Activated T-helper 1 cell treated with anti-CD3 and anti-CD28 coated beads, Interleukin-12 subunit alpha, Interleukin-12 subunit beta, Interleukin-2, Interleukin-4 antibody, amounts not matched to agents 30 ng/mL and 10 ng/mL and 1 ng/mL, durations not matched to agents 14 hours and 24 hours and 36 hours (primary cell): ENCODE measurements at regions not wholly inside any gene's neighbourhood (a gene's known extent, or its start where the extent isn't known, plus 50 kb on each side); places are given as distances from the start of the nearest gene placed in this dataset.

Experiments
- DNase-seq: peaks from one replicate; pipeline ENCODE4 v3.0.0; 2021; ENCODE audit warnings: low spot score
- H3K27ac Mint-ChIP-seq: one replicate; pipeline ENCODE4 v1.8.0; 2021; ENCODE audit warnings: mild to moderate bottlenecking, mixed read lengths
- H3K27me3 Mint-ChIP-seq: one replicate; pipeline ENCODE4 v1.8.0; 2022; ENCODE audit warnings: mild to moderate bottlenecking, moderate library complexity, mixed read lengths; ENCODE audit not compliant: insufficient read depth
- H3K36me3 Mint-ChIP-seq: one replicate; pipeline ENCODE4 v1.8.0; 2021; ENCODE audit warnings: low read depth, mixed read lengths
- H3K4me1 Mint-ChIP-seq: one replicate; pipeline ENCODE4 v1.8.0; 2021; ENCODE audit warnings: low read depth, mixed read lengths
- H3K4me3 Mint-ChIP-seq: one replicate; pipeline ENCODE4 v1.8.0; 2021; ENCODE audit warnings: mild to moderate bottlenecking, moderate library complexity, mixed read lengths
- H3K9me3 Mint-ChIP-seq: one replicate; pipeline ENCODE4 v1.8.0; 2021; ENCODE audit warnings: mixed read lengths
- intact Hi-C: fragments of 100-400 bp; cut with micrococcal nuclease; formaldehyde crosslinking; loops from one replicate; pipeline ENCODE4 v1.15.1; 2024

DNA sequence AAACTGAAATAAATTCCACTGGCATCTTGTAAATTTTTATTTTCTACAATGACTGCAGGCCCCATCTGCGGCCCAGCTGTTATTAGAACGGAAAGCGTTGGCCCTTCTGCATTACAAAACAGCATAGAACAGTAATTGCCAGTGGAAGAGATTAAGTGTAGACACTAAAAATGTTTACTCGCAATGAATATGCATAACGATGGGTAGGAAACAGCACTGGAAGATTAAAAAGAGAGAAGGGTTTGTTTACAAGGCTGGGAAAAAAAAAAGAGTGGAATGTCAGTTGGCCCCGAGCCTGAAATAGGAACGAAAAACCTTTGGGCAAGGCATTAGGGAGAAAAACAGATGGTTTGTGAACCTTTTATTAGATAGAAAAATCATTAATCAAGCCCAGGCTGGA, 275.9 kb upstream of the TCF4 start:
- DNase-seq = no peak
- Mint-ChIP-seq H3K36me3 (no peaks in the 10 kb centered on the region), H3K27me3 (no peaks in the 10 kb centered on the region), H3K27ac (no peak overlapping the region), H3K9me3 (no peaks in the 10 kb centered on the region), H3K4me3 (no peak overlapping the region), H3K4me1 (no peaks in the 10 kb centered on the region)
- intact Hi-C loops = no loop called here

DNA sequence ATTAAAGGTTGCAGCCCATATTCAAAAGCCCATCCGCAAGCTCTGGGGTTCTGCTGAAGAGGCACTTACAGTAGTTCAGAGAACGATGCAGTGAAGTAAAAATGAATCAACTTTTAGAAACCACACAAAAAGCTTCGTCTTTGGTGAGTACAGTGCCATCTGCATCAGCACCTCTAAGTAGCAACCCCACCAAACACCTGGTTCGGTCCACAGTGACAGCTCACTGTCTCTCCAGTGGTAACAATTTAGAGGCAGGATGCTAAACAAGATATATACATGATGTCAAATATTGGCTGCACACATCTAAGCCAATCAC, 275.4 kb upstream of the TCF4 start:
- Mint-ChIP-seq H3K9me3 (no peaks in the 10 kb centered on the region), H3K4me3 (no peak overlapping the region), H3K27me3 (no peaks in the 10 kb centered on the region), H3K4me1 (no peaks in the 10 kb centered on the region), H3K36me3 (no peaks in the 10 kb centered on the region), H3K27ac (no peak overlapping the region)
- intact Hi-C loops = no loop called here
- DNase-seq = no peak

GRCh38 chr18:55862693-55863390, 274.9 kb upstream of the TCF4 start:
- no peaks in the 10 kb centered on the region for H3K4me1 Mint-ChIP-seq
- intact Hi-C loops = no loop called here
- no peaks in the 10 kb centered on the region for H3K9me3 Mint-ChIP-seq
- H3K27ac Mint-ChIP-seq = no peak overlapping the region
- no peaks in the 10 kb centered on the region for H3K36me3 Mint-ChIP-seq
- DNase-seq = no peak
- no peaks in the 10 kb centered on the region for H3K27me3 Mint-ChIP-seq
- H3K4me3 Mint-ChIP-seq = no peak overlapping the region

GRCh38 chr18:55861266-55861665, 273.3 kb upstream of the TCF4 start:
- Mint-ChIP-seq H3K27ac (no peak overlapping the region), H3K4me1 (no peaks in the 10 kb centered on the region), H3K4me3 (no peak overlapping the region), H3K9me3 (no peaks in the 10 kb centered on the region), H3K27me3 (no peaks in the 10 kb centered on the region), H3K36me3 (no peaks in the 10 kb centered on the region)
- intact Hi-C loops = no loop called here
- DNase-seq = no peak

- no peaks in the 10 kb centered on the region for H3K36me3 Mint-ChIP-seq
- H3K4me3 Mint-ChIP-seq = no peak overlapping the region
- intact Hi-C loops = no loop called here
Observed at GRCh38 chr18:55858661-55859515, 270.9 kb upstream of the TCF4 start.

GRCh38 chr18:55857956-55858355, 270.0 kb upstream of the TCF4 start:
- no peak for DNase-seq
- no peak overlapping the region for H3K4me3 Mint-ChIP-seq
- H3K4me1 Mint-ChIP-seq = no peaks in the 10 kb centered on the region
- intact Hi-C loops = no loop called here
- H3K27ac Mint-ChIP-seq = no peak overlapping the region
- H3K36me3 Mint-ChIP-seq = no peaks in the 10 kb centered on the region
- no peaks in the 10 kb centered on the region for H3K9me3 Mint-ChIP-seq
- H3K27me3 Mint-ChIP-seq = no peaks in the 10 kb centered on the region

More at GRCh38 chr18:55858661-55859515, 270.9 kb upstream of the TCF4 start:
- no peak for DNase-seq
- Mint-ChIP-seq H3K4me1 (no peaks in the 10 kb centered on the region), H3K27ac (no peak overlapping the region), H3K9me3 (no peaks in the 10 kb centered on the region), H3K27me3 (no peaks in the 10 kb centered on the region)

DNA sequence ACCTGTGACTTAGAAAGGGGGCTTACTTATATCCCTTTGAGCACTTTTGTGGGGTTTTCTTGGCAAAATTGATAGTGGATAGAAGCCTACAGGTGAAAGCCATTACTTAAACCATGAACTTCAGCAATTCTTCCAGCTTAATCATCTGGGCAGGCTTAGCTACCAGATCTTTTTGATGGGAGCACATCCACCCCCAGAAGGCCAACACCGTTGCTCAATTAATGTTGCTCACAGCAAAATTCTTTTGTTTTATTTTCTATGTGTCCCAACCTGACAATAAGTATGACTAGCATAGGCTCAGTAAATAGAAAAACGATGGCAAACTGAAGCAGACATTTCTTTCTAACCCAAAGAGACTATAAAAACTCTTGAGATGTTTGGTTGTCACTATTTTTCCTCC, 269.4 kb upstream of the TCF4 start:
- Mint-ChIP-seq H3K27ac (no peak overlapping the region), H3K36me3 (no peaks in the 10 kb centered on the region), H3K4me1 (no peaks in the 10 kb centered on the region), H3K9me3 (no peaks in the 10 kb centered on the region), H3K27me3 (no peaks in the 10 kb centered on the region), H3K4me3 (no peak overlapping the region)
- intact Hi-C loops = no loop called here
- DNase-seq = no peak

DNA sequence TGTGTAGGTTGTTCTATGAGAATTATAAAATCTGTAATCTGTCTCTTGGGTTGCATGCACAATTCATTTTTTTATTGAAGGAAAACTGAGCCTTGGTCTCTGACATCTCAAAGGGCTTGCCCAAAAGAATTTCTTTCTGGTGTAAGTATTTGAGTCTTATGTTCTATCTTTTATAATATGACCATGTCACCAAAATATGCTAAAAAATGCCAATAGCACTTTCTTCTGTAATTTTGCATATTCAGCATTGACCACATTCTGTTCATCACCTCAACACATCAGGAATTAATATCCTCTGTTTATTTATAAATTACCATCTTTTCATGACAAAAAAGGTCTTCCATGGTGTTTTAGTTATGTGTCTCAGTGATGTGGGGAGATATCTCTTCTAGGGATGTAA, 268.7 kb upstream of the TCF4 start:
- H3K4me1 Mint-ChIP-seq = no peaks in the 10 kb centered on the region
- no peak overlapping the region for H3K27ac Mint-ChIP-seq
- intact Hi-C loops = no loop called here
- H3K27me3 Mint-ChIP-seq = no peaks in the 10 kb centered on the region
- no peaks in the 10 kb centered on the region for H3K36me3 Mint-ChIP-seq
- no peaks in the 10 kb centered on the region for H3K9me3 Mint-ChIP-seq
- no peak overlapping the region for H3K4me3 Mint-ChIP-seq
- DNase-seq = no peak

DNA sequence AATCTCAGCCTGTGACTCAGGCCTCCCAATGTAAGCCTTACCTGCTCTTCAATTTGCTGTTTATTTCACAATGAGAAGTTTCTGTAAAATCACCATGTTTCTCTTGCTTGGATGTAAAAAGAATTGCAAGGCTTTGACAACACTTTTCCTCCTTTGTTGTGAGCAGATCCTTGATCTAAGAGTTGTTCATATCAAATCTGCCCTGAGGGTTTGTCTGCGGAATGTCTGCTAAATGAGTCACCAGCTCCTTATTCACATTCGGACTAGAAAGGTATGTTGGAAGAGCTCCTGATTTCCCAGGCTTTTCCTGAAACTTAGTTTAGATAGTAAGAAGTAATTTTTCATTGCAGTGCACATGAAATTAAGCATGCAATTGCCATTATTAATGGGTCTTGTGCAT, 268.2 kb upstream of the TCF4 start:
- Mint-ChIP-seq H3K4me1 (no peaks in the 10 kb centered on the region), H3K4me3 (no peak overlapping the region), H3K27me3 (no peaks in the 10 kb centered on the region)

GRCh38 chr18:55853268-55853667, 265.3 kb upstream of the TCF4 start:
- no peak for DNase-seq
- Mint-ChIP-seq H3K9me3 (no peaks in the 10 kb centered on the region), H3K36me3 (no peaks in the 10 kb centered on the region), H3K4me1 (no peaks in the 10 kb centered on the region), H3K4me3 (no peak overlapping the region), H3K27me3 (peaks cover 2% of the 10 kb centered on the region), H3K27ac (no peak overlapping the region)
- intact Hi-C loops = no loop called here

More for the DNA sequence above, 268.2 kb upstream of the TCF4 start:
- no peak for DNase-seq
- H3K36me3 Mint-ChIP-seq = no peaks in the 10 kb centered on the region
- no peaks in the 10 kb centered on the region for H3K9me3 Mint-ChIP-seq
- intact Hi-C loops = no loop called here
- no peak overlapping the region for H3K27ac Mint-ChIP-seq

DNA sequence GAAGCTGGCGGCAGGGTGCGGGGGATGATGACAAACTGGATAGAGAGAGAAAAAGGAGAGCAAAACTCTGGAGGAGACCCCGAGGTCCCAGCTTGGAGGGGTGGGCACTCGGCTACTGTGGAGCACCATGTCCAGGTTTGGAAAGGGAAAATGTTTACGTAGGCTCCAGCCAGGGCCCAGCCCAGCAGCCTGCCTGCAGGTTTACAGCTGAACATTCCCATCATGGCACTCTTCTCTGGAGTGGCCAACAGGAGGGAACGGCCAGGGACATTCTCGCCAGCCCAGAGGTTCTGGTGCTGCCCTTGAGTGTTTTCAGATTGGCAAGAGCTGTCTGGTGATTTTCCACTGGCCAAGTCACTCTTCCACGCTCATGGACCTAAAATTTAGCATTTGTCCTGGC, 262.9 kb upstream of the TCF4 start:
- DNase-seq = no peak
- H3K36me3 Mint-ChIP-seq = no peaks in the 10 kb centered on the region
- H3K27me3 Mint-ChIP-seq = peaks cover 2% of the 10 kb centered on the region
- no peaks in the 10 kb centered on the region for H3K9me3 Mint-ChIP-seq
- H3K27ac Mint-ChIP-seq = no peak overlapping the region
- no peak overlapping the region for H3K4me3 Mint-ChIP-seq
- intact Hi-C loops = no loop called here
- H3K4me1 Mint-ChIP-seq = no peaks in the 10 kb centered on the region

DNA sequence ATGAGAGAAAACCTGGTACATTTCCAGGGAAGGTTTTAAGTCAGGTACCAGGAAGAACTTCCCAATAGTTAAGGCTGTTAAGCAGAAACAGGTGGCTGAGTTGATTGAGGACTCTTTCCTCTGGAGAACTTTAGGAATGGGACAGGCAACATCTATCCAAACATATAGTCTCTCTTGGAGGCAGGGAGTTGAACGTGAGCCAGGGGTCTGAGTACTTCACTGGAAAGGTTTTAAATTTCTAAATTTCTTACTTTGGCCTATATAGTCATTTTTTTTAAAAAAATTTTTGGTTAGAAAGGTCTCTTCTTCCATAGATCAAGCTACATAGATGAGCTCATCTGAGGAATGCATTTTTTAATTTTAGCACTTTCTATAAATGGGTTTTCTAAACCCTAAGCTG, 261.4 kb upstream of the TCF4 start:
- H3K4me3 Mint-ChIP-seq = no peak overlapping the region
- peaks cover 2% of the 10 kb centered on the region for H3K27me3 Mint-ChIP-seq
- intact Hi-C loops = no loop called here
- H3K9me3 Mint-ChIP-seq = no peaks in the 10 kb centered on the region
- no peak overlapping the region for H3K27ac Mint-ChIP-seq
- DNase-seq = no peak
- no peaks in the 10 kb centered on the region for H3K4me1 Mint-ChIP-seq
- no peaks in the 10 kb centered on the region for H3K36me3 Mint-ChIP-seq

DNA sequence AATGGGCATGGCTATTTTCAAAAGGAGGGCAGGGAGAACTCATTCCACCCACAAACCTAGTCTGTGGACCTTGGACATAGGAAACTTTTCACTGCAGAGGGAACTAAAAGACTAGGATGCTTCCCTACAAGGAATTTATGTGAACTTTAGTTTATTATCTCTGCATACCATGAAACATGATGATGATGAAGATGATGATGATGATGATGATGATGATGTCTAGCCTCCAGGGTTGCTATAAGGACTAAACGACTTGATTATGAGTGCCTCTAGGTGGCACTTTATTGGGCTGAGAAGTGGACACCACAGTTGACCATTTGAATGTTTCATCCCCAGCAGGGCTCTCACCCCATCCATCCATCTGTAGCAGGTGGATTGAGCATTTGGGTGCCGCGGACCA, 260.0 kb upstream of the TCF4 start:
- H3K27me3 Mint-ChIP-seq = peaks cover 2% of the 10 kb centered on the region
- H3K9me3 Mint-ChIP-seq = no peaks in the 10 kb centered on the region
- no peak overlapping the region for H3K4me3 Mint-ChIP-seq
- H3K36me3 Mint-ChIP-seq = no peaks in the 10 kb centered on the region
- DNase-seq = no peak
- no peaks in the 10 kb centered on the region for H3K4me1 Mint-ChIP-seq
- intact Hi-C loops = no loop called here
- H3K27ac Mint-ChIP-seq = no peak overlapping the region
